ENCODE measurements at regions not wholly inside any gene's neighbourhood (a gene's known extent, or its start where the extent isn't known, plus 50 kb on each side); places are given as distances from the start of the nearest gene placed in this dataset.

- Histone ChIP-seq H3K56ac (replicated peaks; ENCODE audit: insufficient read length, low read depth, low read length) (no peak overlapping the region), H3K23me2 (ENCODE audit: low read depth, low read length) (no peaks in the 10 kb centered on the region), H2BK5ac (ENCODE audit: low read depth, low read length) (no peak overlapping the region), H3K23ac (ENCODE audit: insufficient read length) (no peak overlapping the region), H2BK15ac (ENCODE audit: low read length) (no peak overlapping the region), H2AFZ (ENCODE audit: low read length) (no peak overlapping the region), H4K20me1 (replicated peaks in 1 of 2; ENCODE audit: control insufficient read depth in 1 of 2, insufficient read depth in 2 of 2, low read length in 2 of 2) (peaks cover 0 to 2% of the 10 kb centered on the region in 2 experiments), H3K9ac (replicated peaks in 1 of 4; ENCODE audit: extremely low read depth in 1 of 4, low read depth in 3 of 4, low read length in 3 of 4) (no peak overlapping the region), H3K4me3 (ENCODE audit: extremely low read depth in 1 of 4, insufficient read depth in 2 of 4, low read depth in 3 of 4, low read length in 4 of 4) (no peak overlapping the region), H3K79me2 (ENCODE audit: control insufficient read depth in 1 of 2, insufficient read depth in 2 of 2, low read length in 2 of 2) (no peaks in the 10 kb centered on the region), H3K14ac (ENCODE audit: insufficient read length) (no peak overlapping the region), H3K18ac (ENCODE audit: extremely low read depth, low read length) (no peak overlapping the region), H2BK12ac (ENCODE audit: low read depth, low read length) (no peak overlapping the region), H3K27me3 (replicated peaks in 1 of 4; ENCODE audit: control insufficient read depth in 3 of 4, extremely low read depth in 1 of 4, insufficient read depth in 3 of 4, low read length in 3 of 4) (no peaks in the 10 kb centered on the region), H3K27ac (ENCODE audit: low read depth, low read length) (no peak overlapping the region), H3K9me3 (ENCODE audit: insufficient read depth in 2 of 2, low read depth in 1 of 2, low read length in 1 of 2) (peaks cover 17 to 18% of the 10 kb centered on the region in 2 experiments), H2AK5ac (ENCODE audit: low read depth, low read length) (no peak overlapping the region), H2BK20ac (ENCODE audit: low read length) (no peak overlapping the region), H4K91ac (replicated peaks; ENCODE audit: insufficient read length, low read length) (no peak overlapping the region), H3K36me3 (ENCODE audit: control insufficient read depth in 2 of 4, insufficient read depth in 4 of 4, low read length in 3 of 4) (peaks cover 0 to 21% (median 2%) of the 10 kb centered on the region in 4 experiments; a peak in 3 of 8 replicates), H3K79me1 (ENCODE audit: low read depth, low read length) (no peaks in the 10 kb centered on the region), H3K4me1 (replicated peaks in 1 of 4; ENCODE audit: control insufficient read depth in 3 of 4, insufficient read depth in 4 of 4, low read length in 3 of 4) (peaks cover 0 to 1% (median 0%) of the 10 kb centered on the region in 4 experiments; a peak in 1 of 7 replicates), H4K8ac (ENCODE audit: extremely low read depth, insufficient read depth, low read length) (no peak overlapping the region), H4K5ac (ENCODE audit: insufficient read length, low read depth, low read length) (no peak overlapping the region), H3K4ac (replicated peaks; ENCODE audit: insufficient read length, low read depth, low read length) (no peak overlapping the region), H3K4me2 (ENCODE audit: insufficient read depth in 1 of 2, low read depth in 2 of 2, low read length in 2 of 2) (no peak overlapping the region), H2BK120ac (replicated peaks; ENCODE audit: low read depth, low read length) (no peak overlapping the region)
- no peak for FAIRE-seq
- CTCF ChIA-PET (ENCODE audit: partially characterized antibody) = no interaction called here
- no peak for DNase-seq (ENCODE audit: low read depth in 1 of 2, low spot score in 2 of 2)
- 100% methylated on average over 1 of the region's 1 CpG; no CpG with 5 or more reads in 1 of the 2 experiments for WGBS, 2 experiments (ENCODE audit: extremely low coverage in 1 of 2, insufficient coverage in 1 of 2, insufficient read length in 1 of 2, insufficient replicate concordance in 2 of 2, low coverage in 1 of 2, low lambda C conversion rate in 2 of 2, missing lambda C conversion rate in 1 of 2)
- POLR2A ChIA-PET (ENCODE audit: partially characterized antibody) = no interaction called here
- TF ChIP-seq BACH1 (IDR thresholded peaks at IDR 0.05; ENCODE audit: low read length) (no peak), ATF2 (IDR thresholded peaks at IDR 0.05; ENCODE audit: low read length) (no peak), MAX (IDR thresholded peaks at IDR 0.05) (no peak), CTCF (IDR thresholded peaks at IDR 0.05; ENCODE audit: control extremely low read depth in 1 of 3, insufficient read depth in 1 of 3, low read depth in 1 of 3, low read length in 3 of 3) (no peak), POLR2A (IDR thresholded peaks at IDR 0.05; ENCODE audit: control extremely low read depth in 1 of 2, low read depth in 2 of 2, low read length in 2 of 2) (no peak), TEAD4 (IDR thresholded peaks at IDR 0.05; ENCODE audit: low read depth, low read length) (no peak), PHF8 (conservative IDR thresholded peaks at IDR 0.05; ENCODE audit: low read depth, low read length) (no peak), SP1 (IDR thresholded peaks at IDR 0.05; ENCODE audit: low read depth, low read length) (no peak), CTBP2 (IDR thresholded peaks at IDR 0.05; ENCODE audit: borderline replicate concordance, insufficient read depth, insufficient read length, low read length) (no peak), JUND (IDR thresholded peaks at IDR 0.05; ENCODE audit: low read length) (no peak), KDM5A (IDR thresholded peaks at IDR 0.05; ENCODE audit: low read length) (no peak)
These were observed 645.3 kb downstream of the STK39 start for GRCh38 chr2:167602122-167602521.
